A549 (cell line): ENCODE measurements at regions not wholly inside any gene's neighbourhood (a gene's known extent, or its start where the extent isn't known, plus 50 kb on each side); places are given as distances from the start of the nearest gene placed in this dataset.

ENCODE experiments used
- ATAC-seq, 2 experiments: fragments of 200-7000 bp in 1 of 2; fragments of >200 bp in 1 of 2; cut with Nextera tagmentation in 1 of 2; cut with Tn5 transposase in 1 of 2; 3 replicates each; pipeline versions ENCODE4 v1.8.0 to v1.9.1; 2018 to 2020; ENCODE audit warnings: mild to moderate bottlenecking in 1 of 2, moderate library complexity in 1 of 2
- CTCF ChIA-PET: fragments of 300-600 bp; sonication (Branson Sonifier 250); formaldehyde crosslinking; extraction: SDS; loops from one replicate; lab custom pipeline; 2021; ENCODE audit warnings: antibody characterized with exemption, inconsistent platforms; lab: Yijun Ruan, JAX
- POLR2A ChIA-PET: fragments of 350-600 bp; formaldehyde crosslinking; extraction: SDS; loops from one replicate; lab custom pipeline; 2021; ENCODE audit warnings: antibody characterized with exemption, inconsistent platforms; lab: Yijun Ruan, JAX
- DNase-seq, 2 experiments: peaks; one replicate each; pipeline versions ENCODE4 v3.0.0 to v3.0.0-alpha.2; 2011 to 2016; ENCODE audit warnings: low read depth in 1 of 2, low spot score in 1 of 2
- FAIRE-seq: peaks from 2 replicates; lab custom pipeline; 2011; peaks lifted over from hg19 to GRCh38; lab: Jason Lieb, UNC
- H3K27ac ChIP-seq, 2 experiments: fragments of >200 bp; sonication (Bioruptor Twin); formaldehyde crosslinking; 3 replicates each; pipeline ENCODE4 v1.5.1; 2016 to 2017
- H3K4me1 ChIP-seq: fragments of >200 bp; sonication (Bioruptor Twin); formaldehyde crosslinking; 3 replicates; pipeline ENCODE4 v1.6.1; 2016
- H3K4me2 ChIP-seq: fragments of >200 bp; sonication (Bioruptor Twin); formaldehyde crosslinking; 3 replicates; pipeline ENCODE4 v1.6.1; 2016
- H3K4me3 ChIP-seq: fragments of >200 bp; sonication (Bioruptor Twin); formaldehyde crosslinking; 3 replicates; pipeline ENCODE4 v1.5.1; 2016
- H3K9me3 ChIP-seq: fragments of >200 bp; sonication (Bioruptor Twin); formaldehyde crosslinking; 3 replicates; pipeline ENCODE4 v1.6.1; 2016
- CBX8 ChIP-seq: fragments of 200-600 bp; sonication (generic); IDR thresholded peaks from 2 replicates; pipeline ENCODE4 v1.6.1; 2016
- CEBPB ChIP-seq, 2 experiments: fragments of >200 bp in 1 of 2; sonication (Bioruptor Twin) in 1 of 2; formaldehyde crosslinking in 1 of 2; IDR thresholded peaks; 2 replicates each; pipeline ENCODE4 v1.6.1; 2012 to 2016
- CHD2 ChIP-seq: fragments of 150-350 bp; IDR thresholded peaks from 2 replicates; pipeline ENCODE4 v1.6.1; 2014; ENCODE audit warnings: low read length; ENCODE audit not compliant: partially characterized antibody
- EHF ChIP-seq: fragments of 250-450 bp; sonication (Bioruptor Pico); IDR thresholded peaks from 2 replicates; pipeline ENCODE4 v1.5.0; 2020; ENCODE audit warnings: mild to moderate bottlenecking
- EHMT2 ChIP-seq: fragments of 200-600 bp; sonication (generic); IDR thresholded peaks from 2 replicates; pipeline ENCODE4 v1.6.1; 2016; ENCODE audit warnings: antibody characterized with exemption, low read depth, mild to moderate bottlenecking, moderate library complexity
- ESRRA ChIP-seq: fragments of 150-350 bp; IDR thresholded peaks from 2 replicates; pipeline ENCODE4 v1.6.1; 2014; ENCODE audit warnings: mild to moderate bottlenecking, low read length, borderline replicate concordance
- FOXS1 ChIP-seq: fragments of 250-450 bp; sonication (Bioruptor Pico); IDR thresholded peaks from 2 replicates; pipeline ENCODE4 v1.5.0; 2020; ENCODE audit warnings: mild to moderate bottlenecking, moderate library complexity
- GATA3 ChIP-seq: IDR thresholded peaks from 2 replicates; pipeline ENCODE4 v1.6.1; 2012; ENCODE audit warnings: borderline replicate concordance
- HOXA7 ChIP-seq: fragments of 250-450 bp; sonication (Bioruptor Pico); IDR thresholded peaks from 2 replicates; pipeline ENCODE4 v1.5.0; 2020; ENCODE audit warnings: mild to moderate bottlenecking, moderate library complexity
- HOXB13 ChIP-seq: fragments of 250-450 bp; sonication (Bioruptor Pico); IDR thresholded peaks from 2 replicates; pipeline ENCODE4 v1.5.0; 2020; ENCODE audit warnings: low read depth, mild to moderate bottlenecking, moderate library complexity
- JUN ChIP-seq, 2 experiments: fragments of >200 bp; sonication (Bioruptor Twin); formaldehyde crosslinking; IDR thresholded peaks; 2 replicates in 1 of 2; 3 replicates in 1 of 2; pipeline ENCODE4 v1.6.1; 2016 to 2017
- KDM5A ChIP-seq: fragments of 200-600 bp; sonication (generic); IDR thresholded peaks from 2 replicates; pipeline ENCODE4 v1.6.1; 2016; ENCODE audit warnings: antibody characterized with exemption, mild to moderate bottlenecking
- MYC ChIP-seq: IDR thresholded peaks from 2 replicates; pipeline ENCODE4 v1.6.1; 2012; ENCODE audit warnings: mild to moderate bottlenecking, inconsistent platforms, low read length, improper control_type of control experiment, borderline replicate concordance
- NFE2L2 ChIP-seq: fragments of 150-350 bp; conservative IDR thresholded peaks from 2 replicates; pipeline ENCODE4 v1.6.1; 2014; ENCODE audit warnings: low read length
- POLR2AphosphoS2 ChIP-seq: conservative IDR thresholded peaks from 2 replicates; pipeline ENCODE4 v1.6.1; 2012; ENCODE audit warnings: low read length, improper control_type of control experiment, inconsistent platforms
- RCOR1 ChIP-seq: fragments of 150-350 bp; IDR thresholded peaks from 2 replicates; pipeline ENCODE4 v1.6.1; 2014; ENCODE audit warnings: antibody characterized with exemption, low read length, low read depth
- RFX5 ChIP-seq: fragments of 450-650 bp; IDR thresholded peaks from 2 replicates; pipeline ENCODE4 v1.7.1; 2014; ENCODE audit warnings: antibody characterized with exemption, mild to moderate bottlenecking, moderate library complexity
- ZC3H11A ChIP-seq: fragments of 450-650 bp; IDR thresholded peaks from 2 replicates; pipeline ENCODE4 v1.6.1; 2014; ENCODE audit warnings: antibody characterized with exemption, mild to moderate bottlenecking
- ZNF302 ChIP-seq: fragments of 250-450 bp; sonication (Bioruptor Pico); IDR thresholded peaks from 2 replicates; pipeline ENCODE4 v1.9.0; 2021; ENCODE audit warnings: inconsistent platforms, mild to moderate bottlenecking, moderate library complexity
- ZSCAN20 ChIP-seq: fragments of 250-450 bp; sonication (Bioruptor Pico); IDR thresholded peaks from 2 replicates; pipeline ENCODE4 v1.8.0; 2022; ENCODE audit warnings: mild to moderate bottlenecking, moderate library complexity
- WGBS: methylation state at CpG from one replicate; pipeline ENCODE4 v1.1.6; 2017; ENCODE audit errors: missing lambda C conversion rate; 5-methylcytosine and 5-hydroxymethylcytosine counted together
- TF ChIP-seq, protein P1 (sequence below): fragments of 250-450 bp; sonication (Bioruptor Pico); IDR thresholded peaks from 2 replicates; pipeline ENCODE4 v1.5.0; 2020; ENCODE audit warnings: low read depth, mild to moderate bottlenecking, moderate library complexity
- TF ChIP-seq, protein P2 (sequence below): fragments of 200-600 bp; sonication (generic); IDR thresholded peaks from 2 replicates; pipeline ENCODE4 v1.6.1; 2016; ENCODE audit warnings: antibody characterized with exemption, mild to moderate bottlenecking, moderate library complexity
- TF ChIP-seq, protein P3 (sequence below): IDR thresholded peaks from 2 replicates; pipeline ENCODE4 v1.6.1; 2012
- TF ChIP-seq, protein P4 (sequence below): IDR thresholded peaks from 2 replicates; pipeline ENCODE4 v1.6.1; 2012; ENCODE audit warnings: low read depth, borderline replicate concordance
- TF ChIP-seq, protein P5 (sequence below): fragments of >200 bp; sonication (Bioruptor Twin); formaldehyde crosslinking; IDR thresholded peaks from 3 replicates; pipeline ENCODE4 v1.6.1; 2016

DNA sequence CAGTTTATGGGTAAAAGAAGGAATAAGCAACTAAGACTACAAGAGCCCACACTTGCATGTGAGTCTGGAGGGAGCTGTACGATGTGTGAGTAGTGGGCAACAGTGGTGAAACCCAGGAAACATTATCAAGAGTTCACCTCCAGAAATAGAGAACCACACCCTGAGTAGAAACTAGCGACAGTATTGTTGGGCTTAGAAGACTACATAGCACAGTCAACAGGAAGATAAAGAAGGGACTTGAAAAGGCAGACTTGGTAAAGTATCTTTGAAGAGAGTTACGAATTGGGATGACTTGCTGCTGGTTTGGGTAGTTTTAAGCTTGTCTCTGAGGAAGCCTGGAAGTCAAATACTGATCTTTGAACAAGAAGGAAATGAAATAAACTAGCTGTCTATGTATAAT, 223.2 kb upstream of the GNAI1 start:
- Histone ChIP-seq H3K4me3 (no peak overlapping the region), H3K27ac (no peak overlapping the region), H3K4me1 (no peaks in the 10 kb centered on the region), H3K9me3 (no peaks in the 10 kb centered on the region), H3K4me2 (no peak overlapping the region)
- POLR2A ChIA-PET: no interaction called here
- DNase-seq (no peak), FAIRE-seq (no peak), ATAC-seq (no peak)
- TF ChIP-seq ZC3H11A: no peak
- TF ChIP-seq RCOR1: no peak
- no peak for TF ChIP-seq EHF (CRISPR knock-in tag)
- TF ChIP-seq ZSCAN20 (CRISPR knock-in tag): no peak
- no peak for TF ChIP-seq CHD2
- TF ChIP-seq ESRRA: no peak
- TF ChIP-seq, protein P1, sequence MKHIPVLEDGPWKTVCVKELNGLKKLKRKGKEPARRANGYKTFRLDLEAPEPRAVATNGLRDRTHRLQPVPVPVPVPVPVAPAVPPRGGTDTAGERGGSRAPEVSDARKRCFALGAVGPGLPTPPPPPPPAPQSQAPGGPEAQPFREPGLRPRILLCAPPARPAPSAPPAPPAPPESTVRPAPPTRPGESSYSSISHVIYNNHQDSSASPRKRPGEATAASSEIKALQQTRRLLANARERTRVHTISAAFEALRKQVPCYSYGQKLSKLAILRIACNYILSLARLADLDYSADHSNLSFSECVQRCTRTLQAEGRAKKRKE (CRISPR knock-in tag): no peak
- TF ChIP-seq HOXA7: no peak
- TF ChIP-seq, protein P2, sequence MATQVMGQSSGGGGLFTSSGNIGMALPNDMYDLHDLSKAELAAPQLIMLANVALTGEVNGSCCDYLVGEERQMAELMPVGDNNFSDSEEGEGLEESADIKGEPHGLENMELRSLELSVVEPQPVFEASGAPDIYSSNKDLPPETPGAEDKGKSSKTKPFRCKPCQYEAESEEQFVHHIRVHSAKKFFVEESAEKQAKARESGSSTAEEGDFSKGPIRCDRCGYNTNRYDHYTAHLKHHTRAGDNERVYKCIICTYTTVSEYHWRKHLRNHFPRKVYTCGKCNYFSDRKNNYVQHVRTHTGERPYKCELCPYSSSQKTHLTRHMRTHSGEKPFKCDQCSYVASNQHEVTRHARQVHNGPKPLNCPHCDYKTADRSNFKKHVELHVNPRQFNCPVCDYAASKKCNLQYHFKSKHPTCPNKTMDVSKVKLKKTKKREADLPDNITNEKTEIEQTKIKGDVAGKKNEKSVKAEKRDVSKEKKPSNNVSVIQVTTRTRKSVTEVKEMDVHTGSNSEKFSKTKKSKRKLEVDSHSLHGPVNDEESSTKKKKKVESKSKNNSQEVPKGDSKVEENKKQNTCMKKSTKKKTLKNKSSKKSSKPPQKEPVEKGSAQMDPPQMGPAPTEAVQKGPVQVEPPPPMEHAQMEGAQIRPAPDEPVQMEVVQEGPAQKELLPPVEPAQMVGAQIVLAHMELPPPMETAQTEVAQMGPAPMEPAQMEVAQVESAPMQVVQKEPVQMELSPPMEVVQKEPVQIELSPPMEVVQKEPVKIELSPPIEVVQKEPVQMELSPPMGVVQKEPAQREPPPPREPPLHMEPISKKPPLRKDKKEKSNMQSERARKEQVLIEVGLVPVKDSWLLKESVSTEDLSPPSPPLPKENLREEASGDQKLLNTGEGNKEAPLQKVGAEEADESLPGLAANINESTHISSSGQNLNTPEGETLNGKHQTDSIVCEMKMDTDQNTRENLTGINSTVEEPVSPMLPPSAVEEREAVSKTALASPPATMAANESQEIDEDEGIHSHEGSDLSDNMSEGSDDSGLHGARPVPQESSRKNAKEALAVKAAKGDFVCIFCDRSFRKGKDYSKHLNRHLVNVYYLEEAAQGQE: no peak
- no peak for TF ChIP-seq MYC
- TF ChIP-seq CBX8: no peak
- no peak for TF ChIP-seq GATA3
- CTCF ChIA-PET: no interaction called here
- 51% methylated on average over 3 of the region's 3 CpGs for WGBS

DNA sequence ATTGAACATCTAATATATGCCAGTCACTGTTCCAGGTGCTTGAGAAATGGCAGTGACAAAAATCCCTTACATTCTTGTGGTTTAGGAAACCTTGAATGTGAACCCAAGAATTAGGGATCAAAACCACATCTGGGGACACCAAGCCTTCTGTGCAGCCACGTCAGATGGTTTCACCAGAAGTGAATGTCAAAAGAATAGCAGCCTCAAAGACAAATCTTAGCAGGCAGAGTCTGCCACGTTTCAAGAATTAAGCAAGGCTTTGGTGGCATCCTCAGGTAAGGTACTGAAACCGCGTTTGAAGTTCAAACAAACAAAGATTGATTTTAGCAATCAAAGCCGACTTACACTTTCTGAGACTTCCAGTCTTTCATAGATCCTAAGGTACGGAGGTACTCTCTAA, 225.5 kb upstream of the GNAI1 start:
- H3K4me2 ChIP-seq: no peak overlapping the region
- ChIA-PET CTCF (no interaction called here), POLR2A (no interaction called here)
- no peaks in the 10 kb centered on the region for H3K9me3 ChIP-seq
- no peak for FAIRE-seq
- H3K4me1 ChIP-seq: no peaks in the 10 kb centered on the region
- WGBS: 51% methylated on average over 6 of the region's 6 CpGs
- TF ChIP-seq EHMT2: no peak
- no peak for TF ChIP-seq JUN (IDR thresholded peaks at IDR 0.05)
- TF ChIP-seq ZNF302 (CRISPR knock-in tag): no peak
- TF ChIP-seq FOXS1 (CRISPR knock-in tag): no peak
- TF ChIP-seq CEBPB (IDR thresholded peaks at IDR 0.05): no peak
- no peak for TF ChIP-seq MYC
- TF ChIP-seq, protein P2: no peak
- no peak for TF ChIP-seq HOXB13 (CRISPR knock-in tag)
- no peak for TF ChIP-seq KDM5A
- TF ChIP-seq CHD2: no peak
- no peak for TF ChIP-seq GATA3
- no peak for TF ChIP-seq RFX5
- no peak for TF ChIP-seq POLR2AphosphoS2
- TF ChIP-seq ZC3H11A: no peak
- TF ChIP-seq, protein P3, sequence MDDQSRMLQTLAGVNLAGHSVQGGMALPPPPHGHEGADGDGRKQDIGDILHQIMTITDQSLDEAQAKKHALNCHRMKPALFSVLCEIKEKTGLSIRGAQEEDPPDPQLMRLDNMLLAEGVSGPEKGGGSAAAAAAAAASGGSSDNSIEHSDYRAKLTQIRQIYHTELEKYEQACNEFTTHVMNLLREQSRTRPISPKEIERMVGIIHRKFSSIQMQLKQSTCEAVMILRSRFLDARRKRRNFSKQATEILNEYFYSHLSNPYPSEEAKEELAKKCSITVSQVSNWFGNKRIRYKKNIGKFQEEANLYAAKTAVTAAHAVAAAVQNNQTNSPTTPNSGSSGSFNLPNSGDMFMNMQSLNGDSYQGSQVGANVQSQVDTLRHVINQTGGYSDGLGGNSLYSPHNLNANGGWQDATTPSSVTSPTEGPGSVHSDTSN: no peak
- TF ChIP-seq, protein P4, sequence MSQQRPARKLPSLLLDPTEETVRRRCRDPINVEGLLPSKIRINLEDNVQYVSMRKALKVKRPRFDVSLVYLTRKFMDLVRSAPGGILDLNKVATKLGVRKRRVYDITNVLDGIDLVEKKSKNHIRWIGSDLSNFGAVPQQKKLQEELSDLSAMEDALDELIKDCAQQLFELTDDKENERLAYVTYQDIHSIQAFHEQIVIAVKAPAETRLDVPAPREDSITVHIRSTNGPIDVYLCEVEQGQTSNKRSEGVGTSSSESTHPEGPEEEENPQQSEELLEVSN: no peak
- no peak for TF ChIP-seq NFE2L2
- TF ChIP-seq, protein P5, sequence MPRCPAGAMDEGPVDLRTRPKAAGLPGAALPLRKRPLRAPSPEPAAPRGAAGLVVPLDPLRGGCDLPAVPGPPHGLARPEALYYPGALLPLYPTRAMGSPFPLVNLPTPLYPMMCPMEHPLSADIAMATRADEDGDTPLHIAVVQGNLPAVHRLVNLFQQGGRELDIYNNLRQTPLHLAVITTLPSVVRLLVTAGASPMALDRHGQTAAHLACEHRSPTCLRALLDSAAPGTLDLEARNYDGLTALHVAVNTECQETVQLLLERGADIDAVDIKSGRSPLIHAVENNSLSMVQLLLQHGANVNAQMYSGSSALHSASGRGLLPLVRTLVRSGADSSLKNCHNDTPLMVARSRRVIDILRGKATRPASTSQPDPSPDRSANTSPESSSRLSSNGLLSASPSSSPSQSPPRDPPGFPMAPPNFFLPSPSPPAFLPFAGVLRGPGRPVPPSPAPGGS: no peak
- no peak overlapping the region for H3K27ac ChIP-seq
- H3K4me3 ChIP-seq: no peak overlapping the region
- no peak for ATAC-seq
- DNase-seq: no peak
